Heart left ventricle (tissue), 13 donors: ENCODE measurements at regions not wholly inside any gene's neighbourhood (a gene's known extent, or its start where the extent isn't known, plus 50 kb on each side); places are given as distances from the start of the nearest gene placed in this dataset.

Experiments used
- CTCF ChIP-seq, 12 donors: fragments of 200-600 bp; sonication (generic) in 4 of 12; IDR thresholded peaks; one replicate each; pipeline versions ENCODE4 v1.5.0 to v1.8.0; 2018 to 2022; ENCODE audit warnings: antibody characterized with exemption in 12 of 12, mild to moderate bottlenecking in 5 of 12
- POLR2A ChIP-seq, 2 donors: fragments of 450-650 bp; IDR thresholded peaks; one replicate each; pipeline ENCODE4 v1.6.1; 2017; ENCODE audit warnings: antibody characterized with exemption in 2 of 2, mild to moderate bottlenecking in 2 of 2, moderate library complexity in 2 of 2
- donor health status: ischemic (EF 13 %, LVEDD 7.1; RV severe dilation, severe dysfunction).
- donor health status: DM: no; HTN: yes; CAD: no.
- donor health status: DM: no; HTN: no; CAD: no.
- donor health status: ischemic (EF 25% LVEDD 6.9; RV normal size, moderate dysfunction).
- donor health status: ischemic (EF 25% LVEDD 5.7; RV mildly dilated, moderate dysfunction).
- donor health status: ischemic (EF 35%, LVEDD 5.7; RV mildly dilated, moderate dysfunction).
- donor health status: nonischemic (EF 11% LVEDD 7.7; RV severe dilation, severe dysfunction).
- donor health status: DM: yes; HTN: yes; CAD: no.
- donor health status: PGD.
- donor health status: ischemic (EF 29% LVEDD 5.4; RV normal size, mild dysfunction).
- donor health status: nonischemic (EF 23%, LVEDD 6.1; RV moderate dilation, normal function).

GRCh38 chr13:73235385-73235784, 176.6 kb downstream of the KLF5 start:
- TF ChIP-seq CTCF (IDR thresholded peaks at IDR 0.05) (no peak), POLR2A (IDR thresholded peaks at IDR 0.05) (no peak)
